Choroid plexus epithelial cell (primary cell): ENCODE measurements at regions not wholly inside any gene's neighbourhood (a gene's known extent, or its start where the extent isn't known, plus 50 kb on each side); places are given as distances from the start of the nearest gene placed in this dataset.

Source experiments
- DNase-seq: peaks from one replicate; pipeline ENCODE4 v3.0.0-alpha.2; 2010; ENCODE audit warnings: low read depth
- H3K4me3 ChIP-seq: 2 replicates; pipeline ENCODE4 v1.5.1; 2011; ENCODE audit warnings: low read depth, mild to moderate bottlenecking, control low read depth, low read length, moderate library complexity
- CTCF ChIP-seq: conservative IDR thresholded peaks from 2 replicates; pipeline ENCODE4 v1.5.1; 2011; ENCODE audit warnings: low read depth, mild to moderate bottlenecking, control low read depth, inconsistent platforms, low read length, moderate library complexity

- DNase-seq: no peak
- TF ChIP-seq CTCF: no peak
Observed at GRCh38 chr3:166248784-166249183, 411.6 kb upstream of the BCHE start.

GRCh38 chr3:166243511-166243910, 406.3 kb upstream of the BCHE start:
- no peak overlapping the region for H3K4me3 ChIP-seq
- no peak for TF ChIP-seq CTCF
- DNase-seq: no peak

More at GRCh38 chr3:166248784-166249183, 411.6 kb upstream of the BCHE start:
- H3K4me3 ChIP-seq: no peak overlapping the region

GRCh38 chr3:166223120-166223519, 385.9 kb upstream of the BCHE start:
- no peak for DNase-seq
- TF ChIP-seq CTCF: no peak

GRCh38 chr3:166211451-166211850, 374.2 kb upstream of the BCHE start:
- no peak overlapping the region for H3K4me3 ChIP-seq
- DNase-seq: no peak
- TF ChIP-seq CTCF: no peak

More at GRCh38 chr3:166223120-166223519, 385.9 kb upstream of the BCHE start:
- no peak overlapping the region for H3K4me3 ChIP-seq

- DNase-seq: no peak
- H3K4me3 ChIP-seq: no peak overlapping the region
- no peak for TF ChIP-seq CTCF
Observed at GRCh38 chr3:166209701-166210100, 372.5 kb upstream of the BCHE start.

GRCh38 chr3:166205158-166205557, 367.9 kb upstream of the BCHE start:
- TF ChIP-seq CTCF: no peak
- H3K4me3 ChIP-seq: no peak overlapping the region
- no peak for DNase-seq

- TF ChIP-seq CTCF: no peak
- no peak for DNase-seq
- H3K4me3 ChIP-seq: no peak overlapping the region
Observed at GRCh38 chr3:166201476-166201875, 364.3 kb upstream of the BCHE start.
